Jurkat, Clone E6-1 (cell line): ENCODE measurements at regions not wholly inside any gene's neighbourhood (a gene's known extent, or its start where the extent isn't known, plus 50 kb on each side); places are given as distances from the start of the nearest gene placed in this dataset.

Experiments
- DNase-seq: peaks from one replicate; pipeline ENCODE4 v3.0.0-alpha.2; 2011; ENCODE audit warnings: low read depth, low spot score
- H3K4me3 ChIP-seq: 2 replicates; pipeline ENCODE4 v1.5.1; 2011; ENCODE audit warnings: mild to moderate bottlenecking, low read length, control low read depth, moderate library complexity

DNA sequence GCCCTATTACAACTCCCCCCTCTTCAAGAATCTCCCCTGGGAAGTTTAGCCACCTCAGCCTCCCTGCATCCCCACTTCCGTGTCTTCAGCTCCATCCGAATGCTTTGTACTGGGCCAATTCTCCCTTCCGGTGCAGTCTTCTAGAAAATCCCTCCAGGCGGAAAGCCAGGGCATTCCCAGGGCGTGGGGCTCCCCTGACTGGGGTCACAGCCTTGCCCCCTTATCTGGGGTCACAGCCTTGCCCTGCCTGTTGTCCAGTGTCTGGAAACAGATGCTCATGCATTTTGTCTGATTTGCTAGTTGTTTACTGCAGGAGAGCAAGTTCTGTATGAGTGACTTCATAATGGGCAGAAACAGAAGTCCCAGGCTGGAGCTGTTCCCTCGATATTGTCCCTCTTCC is 112.5 kb upstream of the TCERG1L start:
- H3K4me3 ChIP-seq: no peak overlapping the region
- DNase-seq: no peak

DNA sequence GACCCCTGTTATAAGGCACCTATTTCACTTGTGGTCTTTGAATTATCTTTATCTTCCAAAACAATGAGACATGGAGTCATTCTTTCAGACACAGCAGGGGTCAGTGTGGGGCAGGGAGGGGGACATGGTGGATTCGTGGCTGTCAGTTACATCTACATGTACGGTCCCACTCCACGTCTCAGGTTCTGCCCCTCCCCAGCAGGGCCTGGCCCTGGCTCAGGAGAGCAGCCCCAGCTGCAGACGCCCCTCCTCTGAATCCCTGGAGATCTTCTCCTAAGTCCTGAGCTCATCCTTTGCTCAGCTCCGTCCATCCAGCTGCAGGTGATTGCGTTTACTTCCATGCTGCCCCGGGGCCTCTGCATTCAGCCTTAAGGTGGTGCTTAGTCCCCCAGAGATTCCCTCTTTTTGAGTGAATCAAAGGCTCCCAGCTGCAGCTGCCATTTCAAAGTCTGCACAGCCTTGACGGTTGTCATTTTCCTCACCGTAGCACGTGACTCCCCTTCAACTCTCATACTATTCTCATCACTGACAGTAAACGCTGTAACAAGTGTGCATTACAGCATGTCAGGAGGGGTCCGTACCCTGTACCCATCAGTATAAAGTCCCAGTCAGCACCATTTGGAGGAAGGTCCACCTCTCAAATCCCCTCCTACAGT is 113.4 kb upstream of the TCERG1L start:
- no peak overlapping the region for H3K4me3 ChIP-seq
- DNase-seq: no peak

DNA sequence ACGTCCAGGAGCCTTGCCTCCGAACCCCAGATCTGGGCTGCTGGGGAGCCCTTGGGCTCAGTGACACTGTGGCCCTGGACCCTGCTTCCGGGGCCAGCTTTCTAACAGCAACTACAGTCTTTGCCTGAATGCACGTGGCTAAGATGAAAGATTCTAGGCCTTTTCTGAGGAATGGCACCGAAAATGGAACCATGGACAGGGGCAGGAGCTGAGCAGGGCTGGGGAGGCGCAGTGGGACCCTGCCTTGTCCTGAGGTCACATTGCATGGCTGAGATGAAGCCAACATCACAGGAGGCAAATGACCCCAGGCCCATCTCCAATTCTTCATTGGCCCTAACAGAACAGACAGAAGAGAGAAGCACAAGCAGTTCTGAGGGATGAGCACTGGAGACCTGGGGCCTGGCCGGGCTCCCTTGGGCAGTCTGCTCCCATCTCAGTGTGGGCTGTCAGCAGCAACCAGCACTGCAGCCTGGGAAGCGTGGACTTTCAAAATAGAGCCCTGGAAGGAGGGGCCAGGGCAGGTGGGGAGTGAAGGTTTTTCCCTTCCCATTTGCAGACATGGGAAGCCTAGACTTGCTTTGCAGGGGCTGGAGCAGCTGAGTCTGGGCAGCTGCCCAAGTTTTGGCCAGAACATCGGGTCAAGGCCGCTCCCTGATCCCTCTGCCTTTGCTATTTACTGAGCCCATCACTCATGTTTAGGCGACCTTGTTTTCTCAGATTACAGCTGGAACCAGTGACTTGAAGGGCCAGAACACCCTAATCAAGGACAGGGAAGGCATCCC is 114.4 kb upstream of the TCERG1L start:
- DNase-seq: no peak
- no peak overlapping the region for H3K4me3 ChIP-seq

DNA sequence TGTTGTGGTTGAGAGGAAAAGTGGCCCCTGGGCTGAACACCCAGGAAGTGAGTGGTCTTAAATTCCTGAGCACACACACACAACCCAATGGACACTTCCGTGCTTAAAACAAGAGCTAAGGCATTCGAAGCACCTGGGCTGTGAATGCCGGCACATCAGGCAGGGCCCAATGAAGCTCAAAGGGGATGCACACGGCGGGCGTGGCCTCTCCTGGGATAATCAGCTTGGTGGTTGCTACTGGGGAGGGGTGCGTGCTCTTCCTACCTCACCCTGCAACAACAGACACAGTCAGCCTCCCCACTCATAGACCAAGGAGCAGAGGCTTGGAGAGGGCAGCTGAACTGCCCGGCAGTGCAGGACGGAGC is 115.0 kb upstream of the TCERG1L start:
- DNase-seq: no peak

DNA sequence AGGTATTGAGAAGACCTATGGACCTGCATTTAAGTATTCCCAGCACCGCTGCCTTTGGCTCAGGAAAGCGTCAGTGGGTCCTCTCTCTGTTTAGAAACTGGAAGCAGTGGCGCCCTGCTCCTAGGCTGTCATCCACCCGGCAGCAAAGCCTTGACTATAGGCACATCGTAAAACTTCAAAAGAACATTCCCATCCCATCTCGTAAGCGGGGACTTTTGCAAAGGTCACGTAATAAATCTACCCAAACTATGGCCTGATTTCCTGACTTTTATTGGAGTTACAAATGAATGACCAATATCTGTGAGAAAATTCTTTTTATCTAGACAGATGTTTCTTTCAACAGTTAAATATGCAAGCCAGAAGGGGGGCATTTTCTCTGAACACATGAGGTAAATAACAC is 115.8 kb upstream of the TCERG1L start:
- DNase-seq: no peak
- no peak overlapping the region for H3K4me3 ChIP-seq

More for the DNA sequence above, 115.0 kb upstream of the TCERG1L start:
- H3K4me3 ChIP-seq: no peak overlapping the region

DNA sequence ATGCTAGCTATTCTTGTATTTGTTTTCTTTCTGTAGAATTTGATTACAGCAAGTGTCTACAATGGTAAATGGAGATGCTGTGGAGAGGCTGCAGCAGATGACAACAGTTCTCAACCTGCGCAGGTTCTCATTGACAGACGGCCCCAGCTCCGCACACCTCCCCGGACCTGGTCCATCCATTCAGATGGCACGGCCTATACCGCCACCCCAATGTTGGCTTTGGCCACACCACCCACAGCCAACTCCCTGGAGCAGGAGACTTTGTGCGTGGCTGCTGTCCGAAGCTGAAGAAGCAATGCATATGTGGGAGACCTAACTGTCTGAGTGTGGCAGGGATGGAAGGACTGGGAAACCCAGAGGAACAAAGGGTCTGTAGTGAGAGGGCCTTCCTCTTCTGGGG is 116.4 kb upstream of the TCERG1L start:
- no peak for DNase-seq
- no peak overlapping the region for H3K4me3 ChIP-seq

DNA sequence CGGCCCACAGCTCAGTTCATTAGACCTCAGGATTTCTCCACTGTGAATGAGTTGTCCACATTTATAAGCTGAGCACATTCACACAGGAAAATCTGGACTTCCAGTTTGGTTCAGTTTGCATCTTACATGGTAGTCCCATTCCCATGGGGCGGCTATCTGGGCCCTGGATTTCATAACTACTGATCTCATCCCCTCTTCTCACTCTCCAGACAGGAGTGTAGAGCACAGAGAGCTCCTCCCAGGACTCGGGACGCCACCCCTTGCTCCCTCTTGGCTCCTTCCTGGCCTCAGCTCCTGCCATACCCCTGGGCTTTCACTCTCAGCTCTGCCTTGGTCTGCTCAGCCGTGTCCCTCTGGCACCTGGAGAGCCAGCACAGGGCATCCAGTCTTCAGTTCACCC is 117.6 kb upstream of the TCERG1L start:
- no peak overlapping the region for H3K4me3 ChIP-seq
- DNase-seq: no peak

DNA sequence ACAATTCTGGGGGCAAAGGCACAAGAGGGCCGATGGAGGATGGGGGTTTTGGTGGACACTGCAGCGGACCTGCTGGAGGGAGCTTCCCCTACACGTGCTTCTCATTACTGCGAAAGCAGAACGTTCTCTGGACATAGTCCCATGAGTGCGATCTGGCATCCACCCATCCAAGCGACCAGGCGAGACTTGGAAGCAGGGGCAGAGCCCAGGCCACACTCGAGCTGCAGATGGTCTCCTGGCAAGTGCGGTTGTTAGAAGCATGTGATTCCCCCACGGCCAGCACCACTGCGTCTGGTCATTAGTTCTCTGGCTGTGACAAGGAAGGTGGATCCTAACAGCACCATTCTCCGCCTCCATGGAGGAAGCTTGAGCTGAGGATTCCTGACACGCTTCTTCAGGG is 118.4 kb upstream of the TCERG1L start:
- no peak overlapping the region for H3K4me3 ChIP-seq
- DNase-seq: no peak

DNA sequence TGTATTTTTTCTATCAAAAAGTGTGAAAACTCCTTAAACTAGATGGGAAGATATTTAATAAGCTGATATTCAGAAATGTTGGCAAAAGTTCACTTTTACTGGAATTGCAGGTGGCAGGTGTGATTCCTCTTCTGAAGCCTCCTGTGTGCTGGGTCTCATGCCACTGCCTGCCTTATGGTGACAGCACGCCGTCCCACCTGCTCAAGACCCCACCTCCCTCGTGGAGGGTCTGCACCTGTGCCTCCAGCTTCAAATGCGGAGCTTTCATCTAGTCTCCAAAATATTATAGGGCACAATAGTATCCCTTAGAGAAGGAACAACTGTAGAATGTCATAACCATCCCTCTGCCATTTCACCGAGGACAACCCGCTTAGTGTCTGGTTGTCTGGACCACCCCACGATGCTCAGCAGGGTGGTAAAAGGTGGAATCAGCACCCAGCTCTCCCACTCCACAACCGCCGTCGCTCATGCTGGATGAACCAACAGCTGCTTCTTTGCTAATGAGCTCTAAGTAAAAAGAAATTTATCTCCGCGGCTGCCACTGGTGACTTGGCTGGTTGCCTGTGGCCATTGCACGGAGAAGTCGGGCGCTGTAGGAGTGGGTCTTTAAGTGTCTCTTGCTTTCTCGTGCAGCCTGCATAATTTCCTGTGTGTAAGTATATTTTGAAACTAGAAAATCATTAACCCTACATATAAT is 119.3 kb upstream of the TCERG1L start:
- no peak overlapping the region for H3K4me3 ChIP-seq
- no peak for DNase-seq

DNA sequence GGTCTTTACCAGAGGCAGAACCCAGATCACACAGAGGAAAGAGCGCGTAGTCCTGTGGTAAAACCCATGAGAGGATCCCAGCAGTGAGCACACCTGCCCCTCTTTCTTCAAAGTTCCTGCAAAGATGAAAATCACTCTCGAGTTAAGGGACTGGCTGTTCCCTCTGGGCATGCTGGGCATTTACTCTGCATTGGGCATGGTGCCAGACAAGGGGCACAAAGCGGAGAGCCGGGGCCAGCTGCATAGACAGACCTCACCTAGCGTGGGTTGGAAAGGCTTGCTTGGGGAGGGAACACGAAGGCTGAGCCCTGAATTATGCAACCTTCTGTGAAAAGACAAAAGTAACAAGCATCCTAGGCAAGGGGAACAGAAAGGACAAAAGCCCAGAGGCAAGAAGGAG is 120.0 kb upstream of the TCERG1L start:
- no peak for DNase-seq
- H3K4me3 ChIP-seq: no peak overlapping the region

DNA sequence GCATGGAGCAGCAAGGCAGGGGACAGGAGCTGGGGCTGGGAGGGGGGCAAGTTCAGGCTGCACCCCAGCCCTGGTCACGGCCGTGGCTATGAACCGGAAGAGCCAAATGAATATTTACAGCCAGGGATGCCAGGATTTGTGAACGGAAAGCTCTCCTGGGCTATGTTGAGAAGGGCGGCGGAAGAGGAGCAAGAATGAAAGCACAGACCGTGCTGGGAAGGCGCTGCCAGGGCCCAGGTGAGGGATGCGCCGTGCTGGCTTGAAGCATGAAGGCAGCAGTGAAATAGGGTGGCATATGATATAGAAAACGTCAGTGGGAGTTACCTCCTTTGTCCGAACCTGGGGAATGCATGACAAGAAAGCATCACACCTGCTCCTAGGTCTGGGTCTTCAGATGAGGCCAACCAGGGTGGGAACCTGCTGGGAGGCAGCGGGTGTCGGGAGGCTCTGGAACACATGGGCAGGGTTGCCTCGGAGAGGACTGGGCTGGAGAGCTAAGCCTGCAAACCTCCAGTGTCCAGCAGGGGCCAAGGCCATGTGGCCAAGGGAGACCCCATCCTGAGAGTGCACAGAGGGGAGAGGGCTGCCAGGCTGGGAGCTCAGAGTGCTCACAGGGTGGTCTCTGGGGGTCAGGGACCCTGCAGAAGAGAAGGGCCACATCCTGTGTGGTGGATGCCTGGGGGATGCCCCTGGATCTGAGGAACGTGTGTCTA is 120.6 kb upstream of the TCERG1L start:
- no peak for DNase-seq
- H3K4me3 ChIP-seq: no peak overlapping the region

DNA sequence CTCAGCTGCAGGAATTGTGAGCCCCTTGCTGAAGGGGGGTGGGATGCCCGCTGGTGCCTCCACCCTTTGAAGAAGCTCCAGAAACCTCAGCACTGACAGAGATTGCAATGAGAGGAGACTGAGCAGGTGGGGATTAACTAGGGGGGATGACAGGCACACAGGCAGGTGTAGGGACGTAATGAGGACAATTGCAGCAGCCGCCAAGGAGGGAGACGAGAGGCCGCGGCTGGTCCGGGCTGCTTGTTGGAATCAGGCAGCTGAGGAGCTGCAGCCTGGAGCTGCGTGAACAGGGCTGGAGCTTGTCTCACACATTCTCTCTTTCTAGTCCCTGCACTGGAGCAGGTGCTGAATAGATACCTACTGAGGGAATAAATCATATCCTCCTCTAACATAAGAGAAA is 122.0 kb upstream of the TCERG1L start:
- no peak for DNase-seq
- no peak overlapping the region for H3K4me3 ChIP-seq

DNA sequence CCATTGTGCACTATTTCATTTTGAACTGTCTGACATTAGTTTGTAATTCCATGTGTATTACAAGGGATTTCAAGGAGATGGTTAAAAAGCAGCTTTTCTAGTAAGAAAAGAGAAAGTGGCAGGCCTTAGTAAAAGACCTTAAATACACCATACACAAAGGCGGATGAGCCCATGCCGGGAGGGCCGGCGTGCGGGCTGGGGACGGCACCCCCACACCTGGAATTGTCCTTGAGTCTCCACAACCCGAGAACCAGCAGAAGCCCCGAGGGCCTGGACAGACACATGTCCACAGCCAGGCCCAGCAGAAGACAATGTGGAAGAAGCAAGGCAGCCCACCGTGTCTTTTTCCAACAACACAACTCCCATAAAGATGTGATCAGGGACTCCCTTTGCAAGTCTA is 123.7 kb upstream of the TCERG1L start:
- H3K4me3 ChIP-seq: no peak overlapping the region
- DNase-seq: no peak

DNA sequence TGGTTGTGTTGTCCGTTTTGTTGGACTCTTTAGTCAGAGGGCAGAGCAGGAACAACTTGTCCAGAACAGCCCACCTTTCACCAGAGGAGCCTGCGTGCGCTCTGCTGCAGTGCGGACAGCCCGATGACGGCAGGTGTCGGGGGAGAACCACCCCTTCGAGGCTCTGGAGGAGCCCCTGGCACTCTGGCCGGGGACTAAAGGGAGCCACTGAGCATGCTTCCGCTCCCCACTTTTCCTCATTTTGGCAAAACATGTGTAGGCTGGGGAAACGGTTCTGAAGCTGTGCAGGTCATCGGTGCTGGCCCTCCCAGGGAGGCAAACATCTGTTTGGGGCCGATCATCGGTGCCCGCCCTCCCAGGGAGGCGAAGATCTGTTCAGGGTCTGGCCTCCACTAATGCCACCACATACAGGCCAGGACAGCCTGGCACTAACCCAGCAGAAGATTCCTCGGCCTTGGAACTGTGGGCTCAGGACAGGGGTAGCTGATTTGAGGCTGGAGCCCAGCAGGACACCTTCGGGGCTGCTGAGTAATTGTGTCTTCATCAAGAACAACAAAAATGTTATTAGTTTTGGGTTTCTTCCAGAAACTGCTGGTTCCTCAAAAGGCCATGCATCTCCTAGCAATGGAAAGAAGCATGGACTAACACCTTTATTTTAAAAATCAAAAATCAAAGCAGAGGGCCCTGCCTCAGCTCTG is 124.4 kb upstream of the TCERG1L start:
- no peak overlapping the region for H3K4me3 ChIP-seq
- no peak for DNase-seq

DNA sequence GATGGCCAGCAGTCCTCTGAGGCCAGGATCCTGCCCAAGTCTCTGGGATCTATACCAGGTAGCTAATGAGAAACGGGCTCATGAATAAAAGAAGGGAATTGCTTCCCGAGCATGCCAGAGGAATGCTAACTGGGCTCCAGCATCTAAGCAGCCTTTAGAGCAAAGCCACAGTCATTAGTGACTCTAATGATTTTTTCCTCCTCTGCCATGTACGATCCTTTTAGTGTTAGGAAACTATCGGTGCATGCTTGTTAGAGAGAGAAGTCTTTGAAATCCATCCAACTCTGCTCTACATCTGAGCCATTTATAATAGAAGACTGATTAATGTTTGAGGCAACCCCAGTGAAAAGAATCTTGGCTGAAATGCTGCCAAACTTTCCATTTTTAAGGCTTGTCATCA is 124.9 kb upstream of the TCERG1L start:
- no peak for DNase-seq
- H3K4me3 ChIP-seq: no peak overlapping the region

DNA sequence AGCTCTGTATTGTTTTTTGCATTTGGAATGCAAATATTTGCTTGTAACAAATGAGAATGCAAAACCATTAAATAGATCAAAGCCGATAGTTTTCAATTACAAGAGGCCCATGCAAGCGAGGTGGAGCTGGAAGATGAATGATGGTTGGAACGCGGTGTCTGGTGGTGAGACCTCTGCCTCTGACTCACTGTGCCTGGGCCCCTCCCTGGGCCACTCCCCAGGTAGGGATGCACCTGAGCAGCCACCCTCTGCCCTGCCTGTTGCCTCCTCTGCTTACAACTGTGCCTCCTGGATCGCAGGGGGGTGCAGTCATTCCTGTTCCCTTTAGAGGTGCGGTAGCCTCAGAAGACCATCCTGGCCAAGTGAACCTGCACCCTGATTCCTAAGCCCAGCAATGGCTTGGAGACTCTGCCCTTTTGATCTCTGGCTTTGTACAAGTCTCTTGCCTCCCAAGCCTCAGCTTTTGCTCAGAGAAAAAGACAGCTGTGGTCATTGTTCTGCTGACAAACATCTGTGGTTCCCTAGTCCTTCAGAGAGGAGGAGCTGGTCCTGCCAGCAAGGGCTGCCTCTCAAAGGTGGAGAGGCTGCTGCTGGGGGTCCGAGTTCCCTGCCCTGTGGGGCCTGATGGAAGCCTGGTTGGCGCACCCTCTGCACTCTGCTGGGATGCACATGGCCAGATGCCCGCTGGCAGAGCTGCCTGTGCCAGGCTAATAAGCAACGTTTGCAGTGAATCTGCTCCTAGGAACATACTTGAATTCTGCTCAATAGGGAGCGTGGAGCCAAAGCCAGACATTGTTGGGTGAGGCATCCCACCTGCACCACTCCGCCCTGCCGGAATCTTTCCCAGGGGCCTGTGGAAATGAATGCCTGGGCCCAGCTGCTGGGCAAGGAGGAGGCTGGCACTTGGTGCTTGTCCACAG is 126.3 kb upstream of the TCERG1L start:
- H3K4me3 ChIP-seq: no peak overlapping the region
- no peak for DNase-seq

DNA sequence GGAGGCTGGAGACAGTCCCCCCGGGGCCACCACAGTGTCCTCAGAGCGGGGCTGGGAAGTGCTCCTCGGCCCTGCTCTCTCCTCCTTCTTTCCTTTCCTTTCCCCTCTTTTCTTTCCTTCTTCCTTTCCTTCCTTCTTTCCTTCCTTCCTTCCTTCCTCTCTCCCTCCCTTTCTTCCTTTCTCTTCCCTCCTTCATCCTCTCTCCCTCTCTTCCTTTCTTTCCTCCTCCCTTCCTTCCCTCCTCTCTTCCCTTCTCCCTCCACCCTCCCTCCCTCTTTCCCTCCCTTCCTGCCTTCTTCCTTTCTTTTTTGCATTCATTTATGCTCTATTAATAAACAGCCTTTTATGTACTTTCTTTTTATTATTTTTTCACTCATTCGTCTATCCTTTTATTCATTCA is 127.1 kb upstream of the TCERG1L start:
- no peak overlapping the region for H3K4me3 ChIP-seq
- no peak for DNase-seq

DNA sequence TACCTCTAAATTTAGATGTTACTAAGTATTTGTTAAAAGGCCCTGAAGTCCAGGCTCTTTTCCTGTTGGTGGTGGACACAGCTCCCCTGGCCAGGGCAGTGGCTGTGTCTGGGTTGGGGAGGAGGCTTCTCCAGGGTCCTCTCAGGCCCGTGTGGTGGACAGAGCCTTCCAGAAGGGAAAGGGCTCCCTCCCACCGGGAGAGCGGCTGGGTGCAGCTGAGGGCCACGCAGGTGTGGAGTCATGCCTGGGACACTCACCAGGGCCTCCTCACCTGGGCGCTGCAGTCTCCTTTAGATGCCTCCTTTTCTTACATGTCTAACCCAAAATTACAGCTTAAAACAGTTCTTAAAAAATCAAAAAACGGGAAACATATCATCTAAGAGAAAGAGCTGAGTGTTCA is 128.2 kb upstream of the TCERG1L start:
- H3K4me3 ChIP-seq: no peak overlapping the region
- DNase-seq: no peak
